Vagina (tissue), 2 donors: ENCODE measurements at regions not wholly inside any gene's neighbourhood (a gene's known extent, or its start where the extent isn't known, plus 50 kb on each side); places are given as distances from the start of the nearest gene placed in this dataset.

Experiments used
- DNase-seq, 2 donors: peaks; one replicate each; pipeline ENCODE4 v3.0.0-alpha.2; 2017; ENCODE audit errors: extremely low spot score in 2 of 2
- H3K27ac ChIP-seq: fragments of 200-600 bp; sonication (generic); one replicate; pipeline ENCODE4 v1.5.1; 2019
- H3K27me3 ChIP-seq: fragments of 200-600 bp; sonication (generic); one replicate; pipeline ENCODE4 v1.5.1; 2019
- H3K36me3 ChIP-seq, 2 donors: fragments of 200-600 bp; sonication (generic); one replicate each; pipeline ENCODE4 v1.5.1; 2017 to 2019
- H3K4me1 ChIP-seq: fragments of 200-600 bp; sonication (generic); one replicate; pipeline ENCODE4 v1.5.1; 2019
- H3K4me3 ChIP-seq, 2 donors: fragments of 200-600 bp; sonication (generic); 1 replicate in 1 of 2; 2 replicates in 1 of 2; pipeline ENCODE4 v1.5.1; 2016 to 2019
- H3K9me3 ChIP-seq: fragments of 200-600 bp; sonication (generic); one replicate; pipeline ENCODE4 v1.5.1; 2019
- CTCF ChIP-seq, 3 experiments: fragments of 450-650 bp in 2 of 3; fragments of 200-600 bp in 1 of 3; sonication (generic) in 1 of 3; IDR thresholded peaks; one replicate each; pipeline ENCODE4 v1.5.1; 2017 to 2019; ENCODE audit warnings: antibody characterized with exemption in 3 of 3, mild to moderate bottlenecking in 2 of 3, moderate library complexity in 2 of 3
- POLR2A ChIP-seq, 2 donors: fragments of 450-650 bp; IDR thresholded peaks; one replicate each; pipeline ENCODE4 v1.6.1; 2017; ENCODE audit warnings: antibody characterized with exemption in 2 of 2, mild to moderate bottlenecking in 2 of 2, moderate library complexity in 2 of 2
- POLR2AphosphoS5 ChIP-seq, 2 donors: sonication (generic); formaldehyde crosslinking; IDR thresholded peaks; one replicate each; pipeline ENCODE4 v1.9.0; 2017; ENCODE audit warnings: antibody characterized with exemption in 2 of 2, mild to moderate bottlenecking in 2 of 2, low read depth in 1 of 2; ENCODE audit not compliant: insufficient read depth in 1 of 2
- intact Hi-C: fragments of 100-400 bp; cut with DNase I; formaldehyde crosslinking; loops from one replicate; pipeline ENCODE4 v1.15.1; 2023

- H3K4me3 ChIP-seq, result no peak overlapping the region
- no peaks in the 10 kb centered on the region for H3K9me3 ChIP-seq
- H3K36me3 ChIP-seq, result no peaks in the 10 kb centered on the region
- intact Hi-C loops, result no loop called here
- H3K27ac ChIP-seq, result no peak overlapping the region
- DNase-seq, result no peak
- no peaks in the 10 kb centered on the region for H3K4me1 ChIP-seq
- H3K27me3 ChIP-seq, result no peaks in the 10 kb centered on the region
- no peak for TF ChIP-seq CTCF (IDR thresholded peaks at IDR 0.05)
- no peak for TF ChIP-seq POLR2AphosphoS5 (IDR thresholded peaks at IDR 0.05; ENCODE audit: insufficient read depth in 1 of 2, low read depth in 1 of 2)
- no peak for TF ChIP-seq POLR2A (IDR thresholded peaks at IDR 0.05)
These were observed 576.2 kb downstream of the MATN1 start for GRCh38 chr1:30147188-30147587.

DNA sequence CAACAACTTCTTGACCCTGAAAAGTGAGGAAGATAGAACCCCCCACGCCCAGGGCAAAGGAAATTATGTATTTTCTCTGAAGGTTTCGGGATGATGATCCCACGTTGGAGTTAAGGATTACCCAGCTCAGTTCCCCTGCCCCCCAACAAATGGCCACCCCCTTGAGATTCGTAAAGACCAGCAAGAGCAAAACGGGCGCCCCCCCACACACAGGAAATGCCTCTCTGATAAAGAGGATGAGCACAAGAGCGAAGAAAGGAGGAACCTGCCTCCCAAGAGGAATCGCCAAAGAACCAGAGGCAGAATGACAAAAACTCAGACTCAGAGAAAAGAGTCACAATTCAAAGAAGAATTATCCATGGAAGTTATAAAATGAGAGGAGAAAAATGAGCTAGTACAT, 576.9 kb downstream of the MATN1 start:
- intact Hi-C loops, result no loop called here
- Histone ChIP-seq H3K9me3 (no peaks in the 10 kb centered on the region), H3K27me3 (no peaks in the 10 kb centered on the region), H3K4me1 (no peaks in the 10 kb centered on the region), H3K4me3 (no peak overlapping the region), H3K36me3 (no peaks in the 10 kb centered on the region), H3K27ac (no peak overlapping the region)
- peak in 1 of 2 donors; percentile 10 for DNase-seq
- no peak for TF ChIP-seq POLR2A (IDR thresholded peaks at IDR 0.05)
- no peak for TF ChIP-seq CTCF (IDR thresholded peaks at IDR 0.05)
- no peak for TF ChIP-seq POLR2AphosphoS5 (IDR thresholded peaks at IDR 0.05; ENCODE audit: insufficient read depth in 1 of 2, low read depth in 1 of 2)

DNA sequence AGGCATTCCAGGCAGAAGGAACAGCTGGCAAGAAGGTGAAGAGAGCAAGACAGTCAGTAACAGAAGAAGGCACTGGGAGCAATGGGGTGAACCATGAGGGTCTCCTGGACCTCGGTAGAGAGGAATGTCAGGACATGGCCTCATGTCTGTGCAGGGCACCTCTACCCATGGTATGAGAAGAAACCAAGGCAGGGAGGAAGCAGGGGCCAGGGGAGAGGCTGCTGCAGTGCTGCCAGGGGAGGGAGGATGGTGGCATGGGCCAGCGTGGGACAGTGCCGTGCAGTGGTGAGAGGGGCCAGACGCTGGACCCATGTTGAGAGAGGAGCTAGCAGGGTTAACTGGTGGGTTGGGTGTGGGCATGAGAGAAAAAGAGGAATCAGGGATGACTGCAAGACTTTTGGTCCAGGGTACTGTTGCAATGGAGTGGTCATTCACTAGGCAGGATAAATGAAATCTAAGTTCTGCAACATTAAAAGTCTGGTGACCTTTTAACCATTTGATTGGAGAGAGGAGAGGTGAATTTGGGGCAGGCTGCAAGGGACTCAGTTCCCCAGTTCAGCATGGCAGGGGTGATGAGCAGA, 577.6 kb downstream of the MATN1 start:
- Histone ChIP-seq H3K27ac (no peak overlapping the region), H3K27me3 (no peaks in the 10 kb centered on the region), H3K9me3 (no peaks in the 10 kb centered on the region), H3K36me3 (no peaks in the 10 kb centered on the region), H3K4me3 (no peak overlapping the region), H3K4me1 (no peaks in the 10 kb centered on the region)
- TF ChIP-seq POLR2A (IDR thresholded peaks at IDR 0.05), result no peak
- TF ChIP-seq CTCF (IDR thresholded peaks at IDR 0.05), result no peak
- TF ChIP-seq POLR2AphosphoS5 (IDR thresholded peaks at IDR 0.05; ENCODE audit: insufficient read depth in 1 of 2, low read depth in 1 of 2), result no peak
- intact Hi-C loops, result no loop called here
- DNase-seq, result peak in 1 of 2 donors; percentile 60

- Histone ChIP-seq H3K4me1 (no peaks in the 10 kb centered on the region), H3K36me3 (no peaks in the 10 kb centered on the region), H3K27me3 (no peaks in the 10 kb centered on the region), H3K27ac (no peak overlapping the region), H3K4me3 (no peak overlapping the region), H3K9me3 (no peaks in the 10 kb centered on the region)
- intact Hi-C loops, result no loop called here
- peak; percentile 37 to 47 for DNase-seq
- TF ChIP-seq POLR2AphosphoS5 (IDR thresholded peaks at IDR 0.05; ENCODE audit: insufficient read depth in 1 of 2, low read depth in 1 of 2), result no peak
- TF ChIP-seq CTCF (IDR thresholded peaks at IDR 0.05), result no peak
- TF ChIP-seq POLR2A (IDR thresholded peaks at IDR 0.05), result no peak
These were observed 578.6 kb downstream of the MATN1 start for GRCh38 chr1:30144831-30145230.

DNA sequence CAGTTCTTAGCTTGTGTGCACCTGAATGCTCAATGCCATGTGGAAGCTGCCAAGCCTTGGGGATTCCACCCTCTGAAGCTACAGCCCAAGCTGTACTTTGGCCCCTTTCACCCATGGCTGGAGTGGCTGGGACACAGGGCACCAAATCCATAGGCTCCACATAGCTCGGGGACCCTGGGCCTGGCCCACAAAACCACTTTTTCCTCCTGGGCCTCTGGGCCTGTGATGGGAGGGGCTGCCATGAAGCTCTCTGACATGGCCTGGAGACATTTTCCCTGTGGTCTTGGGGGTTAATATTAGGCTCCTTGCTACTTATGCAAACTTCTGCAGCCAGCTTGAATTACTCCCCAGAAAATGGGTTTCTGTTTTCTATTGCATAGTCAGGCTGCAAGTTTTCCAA, 579.9 kb downstream of the MATN1 start:
- Histone ChIP-seq H3K4me1 (no peaks in the 10 kb centered on the region), H3K27me3 (no peaks in the 10 kb centered on the region), H3K27ac (no peak overlapping the region), H3K9me3 (no peaks in the 10 kb centered on the region), H3K4me3 (no peak overlapping the region), H3K36me3 (no peaks in the 10 kb centered on the region)
- peak; percentile 16 to 31 for DNase-seq
- intact Hi-C loops, result no loop called here
- TF ChIP-seq CTCF (IDR thresholded peaks at IDR 0.05), result no peak
- no peak for TF ChIP-seq POLR2AphosphoS5 (IDR thresholded peaks at IDR 0.05; ENCODE audit: insufficient read depth in 1 of 2, low read depth in 1 of 2)
- no peak for TF ChIP-seq POLR2A (IDR thresholded peaks at IDR 0.05)
